ENCODE measurements at regions not wholly inside any gene's neighbourhood (a gene's known extent, or its start where the extent isn't known, plus 50 kb on each side); places are given as distances from the start of the nearest gene placed in this dataset.

DNA sequence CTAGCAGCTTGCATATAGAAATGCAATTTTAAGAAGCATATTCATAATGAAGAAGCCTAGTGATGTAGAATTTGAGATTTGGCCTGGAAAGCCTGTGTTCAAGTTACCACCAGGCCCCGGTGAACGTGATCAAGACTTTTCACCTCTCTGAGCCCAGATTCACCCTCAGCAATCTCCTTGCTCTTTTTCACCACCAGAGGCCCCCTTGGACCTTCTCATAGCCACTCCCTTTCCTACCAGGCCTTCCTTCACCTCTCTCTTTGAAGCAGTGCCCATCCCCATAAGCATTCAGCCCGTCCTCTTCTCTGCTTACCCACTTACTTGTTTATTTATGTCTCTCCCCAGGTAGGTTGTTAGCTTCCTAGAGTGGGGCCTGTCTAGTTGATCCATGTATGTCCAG lies 1280.9 kb downstream of the AACS start:
- H3K36me3 ChIP-seq (ENCODE audit: low read depth) = no peaks in the 10 kb centered on the region
- H3K4me3 ChIP-seq = no peak overlapping the region
- in situ Hi-C loops (cut with MboI) = no loop called here

DNA sequence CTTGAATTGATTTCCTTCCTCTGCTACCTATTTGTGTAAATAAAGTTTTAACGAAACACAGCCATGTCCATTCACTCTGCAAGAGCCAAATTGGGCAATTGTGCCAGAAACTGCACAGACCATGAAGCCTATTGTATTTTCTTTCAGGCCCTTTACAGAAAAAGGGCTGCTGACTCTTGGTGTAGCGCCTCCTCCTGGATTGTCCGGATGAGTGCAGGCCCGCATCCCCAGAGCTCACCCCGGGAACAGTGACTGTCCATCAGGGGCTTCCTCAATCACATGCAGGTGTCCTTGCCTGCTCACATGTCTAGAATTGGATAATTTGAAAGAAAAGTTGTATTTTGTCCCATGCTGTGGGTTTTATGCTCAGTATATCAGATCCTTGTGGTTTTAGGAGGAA lies 1282.2 kb downstream of the AACS start:
- WGBS, 2 experiments (ENCODE audit: low coverage in 1 of 2, low lambda C conversion rate in 2 of 2, missing lambda C conversion rate in 2 of 2) = 32 to 40% methylated on average over 5 of the region's 5 CpGs
- Histone ChIP-seq H3K36me3 (ENCODE audit: low read depth) (no peaks in the 10 kb centered on the region), H3K4me3 (no peak overlapping the region), H3K4me2 (ENCODE audit: unreplicated experiment) (no peak overlapping the region), H3F3A (ENCODE audit: insufficient read depth) (no peaks in the 10 kb centered on the region), H3K79me2 (ENCODE audit: insufficient read depth) (no peaks in the 10 kb centered on the region), H3K9ac (no peak overlapping the region), H3K4me1 (ENCODE audit: insufficient read depth) (no peaks in the 10 kb centered on the region), H3K9me3 (ENCODE audit: low read depth) (no peaks in the 10 kb centered on the region), H3K27me3 (replicated peaks; ENCODE audit: insufficient read depth) (no peaks in the 10 kb centered on the region), H3K9me2 (ENCODE audit: insufficient read depth) (no peaks in the 10 kb centered on the region), H4K20me1 (ENCODE audit: insufficient read depth) (no peaks in the 10 kb centered on the region), H3K27ac (no peak overlapping the region), H2AFZ (no peak overlapping the region)
- in situ Hi-C loops (cut with MboI) = no loop called here
- DNase-seq = no peak
- TF ChIP-seq EZH2phosphoT487 (IDR thresholded peaks at IDR 0.05; ENCODE audit: insufficient read depth, low read depth) = no peak
- TF ChIP-seq EZH2 (IDR thresholded peaks at IDR 0.05; ENCODE audit: insufficient read depth, poor library complexity, severe bottlenecking) = no peak

More for the DNA sequence above, 1280.9 kb downstream of the AACS start:
- 50 to 54% methylated on average over 3 of the region's 3 CpGs for WGBS, 2 experiments (ENCODE audit: low coverage in 1 of 2, low lambda C conversion rate in 2 of 2, missing lambda C conversion rate in 2 of 2)
- no peak for TF ChIP-seq EZH2 (IDR thresholded peaks at IDR 0.05; ENCODE audit: insufficient read depth, poor library complexity, severe bottlenecking)
- no peak for TF ChIP-seq EZH2phosphoT487 (IDR thresholded peaks at IDR 0.05; ENCODE audit: insufficient read depth, low read depth)
- no peaks in the 10 kb centered on the region for H4K20me1 ChIP-seq (ENCODE audit: insufficient read depth)
- no peak overlapping the region for H3K27ac ChIP-seq
- DNase-seq = no peak
- H2AFZ ChIP-seq = no peak overlapping the region
- H3K4me2 ChIP-seq (ENCODE audit: unreplicated experiment) = no peak overlapping the region
- H3K4me1 ChIP-seq (ENCODE audit: insufficient read depth) = no peaks in the 10 kb centered on the region
- no peak overlapping the region for H3K9ac ChIP-seq
- H3K9me2 ChIP-seq (ENCODE audit: insufficient read depth) = no peaks in the 10 kb centered on the region
- no peaks in the 10 kb centered on the region for H3K27me3 ChIP-seq (replicated peaks; ENCODE audit: insufficient read depth)
- H3K9me3 ChIP-seq (ENCODE audit: low read depth) = no peaks in the 10 kb centered on the region
- no peaks in the 10 kb centered on the region for H3F3A ChIP-seq (ENCODE audit: insufficient read depth)
- no peaks in the 10 kb centered on the region for H3K79me2 ChIP-seq (ENCODE audit: insufficient read depth)

DNA sequence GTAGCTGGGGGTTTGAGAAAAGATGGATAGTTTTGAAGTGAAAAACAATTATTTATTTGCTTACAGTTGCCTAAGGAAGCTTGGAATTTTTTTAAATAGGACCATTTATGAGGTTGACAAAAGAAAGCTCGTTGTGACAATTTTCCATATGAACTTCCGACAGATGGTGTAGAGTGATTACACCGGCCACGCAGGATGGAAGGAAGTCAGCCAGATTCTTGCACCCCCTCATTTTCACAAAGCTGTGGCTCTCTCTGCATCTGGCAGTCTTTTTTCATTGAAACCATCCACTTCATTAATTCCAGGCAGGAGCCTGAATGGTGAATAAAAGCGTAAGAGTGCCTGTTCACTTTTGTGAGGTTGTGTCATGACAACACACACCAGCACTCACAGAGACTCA lies 1284.1 kb downstream of the AACS start:
- no peak overlapping the region for H3K9ac ChIP-seq
- in situ Hi-C loops (cut with MboI) = no loop called here
- H3K79me2 ChIP-seq (ENCODE audit: insufficient read depth) = no peaks in the 10 kb centered on the region
- no peak overlapping the region for H3K4me3 ChIP-seq
- DNase-seq = no peak
- H3K27ac ChIP-seq = no peak overlapping the region
- no peaks in the 10 kb centered on the region for H3K27me3 ChIP-seq (replicated peaks; ENCODE audit: insufficient read depth)
- no peaks in the 10 kb centered on the region for H3K9me3 ChIP-seq (ENCODE audit: low read depth)
- TF ChIP-seq EZH2phosphoT487 (IDR thresholded peaks at IDR 0.05; ENCODE audit: insufficient read depth, low read depth) = no peak
- TF ChIP-seq EZH2 (IDR thresholded peaks at IDR 0.05; ENCODE audit: insufficient read depth, poor library complexity, severe bottlenecking) = no peak
- H4K20me1 ChIP-seq (ENCODE audit: insufficient read depth) = no peaks in the 10 kb centered on the region
- H3K4me2 ChIP-seq (ENCODE audit: unreplicated experiment) = no peak overlapping the region
- H3F3A ChIP-seq (ENCODE audit: insufficient read depth) = no peaks in the 10 kb centered on the region
- WGBS, 2 experiments (ENCODE audit: low coverage in 1 of 2, low lambda C conversion rate in 2 of 2, missing lambda C conversion rate in 2 of 2) = 20 to 22% methylated on average over 5 of the region's 5 CpGs
- no peak overlapping the region for H2AFZ ChIP-seq
- H3K4me1 ChIP-seq (ENCODE audit: insufficient read depth) = no peaks in the 10 kb centered on the region
- H3K9me2 ChIP-seq (ENCODE audit: insufficient read depth) = no peaks in the 10 kb centered on the region
- no peaks in the 10 kb centered on the region for H3K36me3 ChIP-seq (ENCODE audit: low read depth)

DNA sequence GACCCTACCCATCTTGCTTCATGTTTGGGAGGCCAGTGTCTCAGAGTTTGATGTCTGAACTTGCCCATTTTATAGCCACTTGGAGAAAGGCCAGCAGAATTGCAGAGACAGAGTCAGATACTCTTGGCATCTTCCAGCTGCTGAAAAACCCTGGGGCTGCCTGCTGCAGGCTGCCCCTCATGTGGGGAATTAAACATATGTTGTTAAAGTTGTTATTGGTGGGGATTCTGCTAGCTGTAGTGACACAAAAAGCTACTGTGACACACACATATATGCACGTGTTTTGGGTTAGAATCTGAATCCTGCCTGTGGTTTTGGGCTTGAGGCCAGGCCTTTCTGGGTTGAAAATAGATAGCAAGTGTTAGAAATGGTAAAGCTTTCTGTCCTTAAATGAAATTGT lies 1288.4 kb downstream of the AACS start:
- H3K9me2 ChIP-seq (ENCODE audit: insufficient read depth) = no peaks in the 10 kb centered on the region
- no peaks in the 10 kb centered on the region for H3K4me1 ChIP-seq (ENCODE audit: insufficient read depth)
- H3F3A ChIP-seq (ENCODE audit: insufficient read depth) = no peaks in the 10 kb centered on the region
- no peaks in the 10 kb centered on the region for H3K27me3 ChIP-seq (replicated peaks; ENCODE audit: insufficient read depth)
- 0% methylated on average over 1 of the region's 1 CpG for WGBS, 2 experiments (ENCODE audit: low coverage in 1 of 2, low lambda C conversion rate in 2 of 2, missing lambda C conversion rate in 2 of 2)
- no peaks in the 10 kb centered on the region for H4K20me1 ChIP-seq (ENCODE audit: insufficient read depth)
- no peaks in the 10 kb centered on the region for H3K79me2 ChIP-seq (ENCODE audit: insufficient read depth)
- no peak overlapping the region for H2AFZ ChIP-seq
- DNase-seq = no peak
- no peaks in the 10 kb centered on the region for H3K9me3 ChIP-seq (ENCODE audit: low read depth)
- H3K27ac ChIP-seq = no peak overlapping the region
- H3K4me3 ChIP-seq = no peak overlapping the region
- in situ Hi-C loops (cut with MboI) = no loop called here
- H3K9ac ChIP-seq = no peak overlapping the region
- no peak overlapping the region for H3K4me2 ChIP-seq (ENCODE audit: unreplicated experiment)
- H3K36me3 ChIP-seq (ENCODE audit: low read depth) = no peaks in the 10 kb centered on the region
- no peak for TF ChIP-seq EZH2 (IDR thresholded peaks at IDR 0.05; ENCODE audit: insufficient read depth, poor library complexity, severe bottlenecking)
- TF ChIP-seq EZH2phosphoT487 (IDR thresholded peaks at IDR 0.05; ENCODE audit: insufficient read depth, low read depth) = no peak

- H3K27me3 ChIP-seq (replicated peaks; ENCODE audit: insufficient read depth) = no peaks in the 10 kb centered on the region
- no peaks in the 10 kb centered on the region for H3K9me2 ChIP-seq (ENCODE audit: insufficient read depth)
- no peak overlapping the region for H3K27ac ChIP-seq
- no peaks in the 10 kb centered on the region for H3K36me3 ChIP-seq (ENCODE audit: low read depth)
- H3K79me2 ChIP-seq (ENCODE audit: insufficient read depth) = no peaks in the 10 kb centered on the region
- WGBS, 2 experiments (ENCODE audit: low coverage in 1 of 2, low lambda C conversion rate in 2 of 2, missing lambda C conversion rate in 2 of 2) = 1 to 3% methylated on average over 4 of the region's 4 CpGs
- H2AFZ ChIP-seq = no peak overlapping the region
- H4K20me1 ChIP-seq (ENCODE audit: insufficient read depth) = no peaks in the 10 kb centered on the region
- in situ Hi-C loops (cut with MboI) = no loop called here
- H3K9me3 ChIP-seq (ENCODE audit: low read depth) = no peaks in the 10 kb centered on the region
- no peak overlapping the region for H3K4me2 ChIP-seq (ENCODE audit: unreplicated experiment)
- no peaks in the 10 kb centered on the region for H3K4me1 ChIP-seq (ENCODE audit: insufficient read depth)
- H3K9ac ChIP-seq = no peak overlapping the region
- H3F3A ChIP-seq (ENCODE audit: insufficient read depth) = no peaks in the 10 kb centered on the region
- no peak for DNase-seq
- no peak overlapping the region for H3K4me3 ChIP-seq
- TF ChIP-seq EZH2phosphoT487 (IDR thresholded peaks at IDR 0.05; ENCODE audit: insufficient read depth, low read depth) (no peak), EZH2 (IDR thresholded peaks at IDR 0.05; ENCODE audit: insufficient read depth, poor library complexity, severe bottlenecking) (no peak)
Observed at GRCh38 chr12:126354633-126355032, 1289.4 kb downstream of the AACS start.

Measured in GM23248 (cell line).